ENCODE measurements at regions not wholly inside any gene's neighbourhood (a gene's known extent, or its start where the extent isn't known, plus 50 kb on each side); places are given as distances from the start of the nearest gene placed in this dataset.

GRCh38 chr1:164347980-164348379 lies 211.0 kb upstream of the PBX1 start:
- 95% methylated on average over 2 of the region's 2 CpGs for WGBS
- Histone ChIP-seq H3K4me1 (ENCODE audit: insufficient read depth) (no peaks in the 10 kb centered on the region), H3K36me3 (ENCODE audit: insufficient read depth) (no peaks in the 10 kb centered on the region), H3K4me3 (ENCODE audit: low read depth, low read length) (no peak overlapping the region), H3K27ac (ENCODE audit: low read depth) (no peak overlapping the region)
- DNase-seq (ENCODE audit: extremely low spot score), result no peak

- Histone ChIP-seq H3K4me1 (ENCODE audit: insufficient read depth) (no peaks in the 10 kb centered on the region), H3K36me3 (ENCODE audit: insufficient read depth) (no peaks in the 10 kb centered on the region), H3K4me3 (ENCODE audit: low read depth, low read length) (no peak overlapping the region), H3K27ac (ENCODE audit: low read depth) (no peak overlapping the region)
- DNase-seq (ENCODE audit: extremely low spot score), result no peak
- 96% methylated on average over 11 of the region's 11 CpGs for WGBS
These were observed 202.5 kb upstream of the PBX1 start for GRCh38 chr1:164356511-164356910.

GRCh38 chr1:164360265-164360664 lies 198.7 kb upstream of the PBX1 start:
- DNase-seq (ENCODE audit: extremely low spot score), result no peak
- H3K36me3 ChIP-seq (ENCODE audit: insufficient read depth), result no peaks in the 10 kb centered on the region
- no peak overlapping the region for H3K27ac ChIP-seq (ENCODE audit: low read depth)
- H3K4me3 ChIP-seq (ENCODE audit: low read depth, low read length), result no peak overlapping the region
- H3K4me1 ChIP-seq (ENCODE audit: insufficient read depth), result no peaks in the 10 kb centered on the region
- 87% methylated on average over 1 of the region's 1 CpG for WGBS

- 74% methylated on average over 2 of the region's 2 CpGs for WGBS
These were observed 197.1 kb upstream of the PBX1 start for GRCh38 chr1:164361927-164362326.

GRCh38 chr1:164363980-164364379 lies 195.0 kb upstream of the PBX1 start:
- 87% methylated on average over 1 of the region's 1 CpG for WGBS

More at GRCh38 chr1:164361927-164362326, 197.1 kb upstream of the PBX1 start:
- no peak for DNase-seq (ENCODE audit: extremely low spot score)
- H3K36me3 ChIP-seq (ENCODE audit: insufficient read depth), result no peaks in the 10 kb centered on the region
- no peak overlapping the region for H3K27ac ChIP-seq (ENCODE audit: low read depth)
- no peaks in the 10 kb centered on the region for H3K4me1 ChIP-seq (ENCODE audit: insufficient read depth)
- H3K4me3 ChIP-seq (ENCODE audit: low read depth, low read length), result no peak overlapping the region

GRCh38 chr1:164366014-164366413 lies 193.0 kb upstream of the PBX1 start:
- no peak for DNase-seq (ENCODE audit: extremely low spot score)
- H3K36me3 ChIP-seq (ENCODE audit: insufficient read depth), result no peaks in the 10 kb centered on the region
- WGBS, result 95% methylated on average over 1 of the region's 1 CpG
- H3K27ac ChIP-seq (ENCODE audit: low read depth), result no peak overlapping the region
- no peak overlapping the region for H3K4me3 ChIP-seq (ENCODE audit: low read depth, low read length)
- H3K4me1 ChIP-seq (ENCODE audit: insufficient read depth), result no peaks in the 10 kb centered on the region

More at GRCh38 chr1:164363980-164364379, 195.0 kb upstream of the PBX1 start:
- H3K4me1 ChIP-seq (ENCODE audit: insufficient read depth), result no peaks in the 10 kb centered on the region
- no peak for DNase-seq (ENCODE audit: extremely low spot score)
- H3K36me3 ChIP-seq (ENCODE audit: insufficient read depth), result no peaks in the 10 kb centered on the region
- H3K27ac ChIP-seq (ENCODE audit: low read depth), result no peak overlapping the region
- no peak overlapping the region for H3K4me3 ChIP-seq (ENCODE audit: low read depth, low read length)

- Histone ChIP-seq H3K4me1 (ENCODE audit: insufficient read depth) (no peaks in the 10 kb centered on the region), H3K4me3 (ENCODE audit: low read depth, low read length) (no peak overlapping the region), H3K36me3 (ENCODE audit: insufficient read depth) (no peaks in the 10 kb centered on the region), H3K27ac (ENCODE audit: low read depth) (no peak overlapping the region)
- 32% methylated on average over 4 of the region's 4 CpGs for WGBS
- DNase-seq (ENCODE audit: extremely low spot score), result no peak
These were observed 189.2 kb upstream of the PBX1 start for GRCh38 chr1:164369698-164370365.

- Histone ChIP-seq H3K27ac (ENCODE audit: low read depth) (no peak overlapping the region), H3K4me1 (ENCODE audit: insufficient read depth) (no peaks in the 10 kb centered on the region), H3K36me3 (ENCODE audit: insufficient read depth) (no peaks in the 10 kb centered on the region), H3K4me3 (ENCODE audit: low read depth, low read length) (no peak overlapping the region)
- 26% methylated on average over 4 of the region's 4 CpGs for WGBS
- DNase-seq (ENCODE audit: extremely low spot score), result no peak
These were observed 178.1 kb upstream of the PBX1 start for GRCh38 chr1:164380893-164381292.

- 88% methylated on average over 8 of the region's 8 CpGs for WGBS
- no peak overlapping the region for H3K27ac ChIP-seq (ENCODE audit: low read depth)
These were observed 176.6 kb upstream of the PBX1 start for GRCh38 chr1:164382384-164382783.

GRCh38 chr1:164384262-164384661 lies 174.7 kb upstream of the PBX1 start:
- no peaks in the 10 kb centered on the region for H3K4me1 ChIP-seq (ENCODE audit: insufficient read depth)
- H3K27ac ChIP-seq (ENCODE audit: low read depth), result no peak overlapping the region
- 86% methylated on average over 3 of the region's 3 CpGs for WGBS
- DNase-seq (ENCODE audit: extremely low spot score), result no peak
- H3K4me3 ChIP-seq (ENCODE audit: low read depth, low read length), result no peak overlapping the region
- H3K36me3 ChIP-seq (ENCODE audit: insufficient read depth), result no peaks in the 10 kb centered on the region

More at GRCh38 chr1:164382384-164382783, 176.6 kb upstream of the PBX1 start:
- no peaks in the 10 kb centered on the region for H3K36me3 ChIP-seq (ENCODE audit: insufficient read depth)
- DNase-seq (ENCODE audit: extremely low spot score), result no peak
- H3K4me3 ChIP-seq (ENCODE audit: low read depth, low read length), result no peak overlapping the region
- H3K4me1 ChIP-seq (ENCODE audit: insufficient read depth), result no peaks in the 10 kb centered on the region

- Histone ChIP-seq H3K4me1 (ENCODE audit: insufficient read depth) (no peaks in the 10 kb centered on the region), H3K27ac (ENCODE audit: low read depth) (no peak overlapping the region), H3K36me3 (ENCODE audit: insufficient read depth) (no peaks in the 10 kb centered on the region), H3K4me3 (ENCODE audit: low read depth, low read length) (no peak overlapping the region)
- no peak for DNase-seq (ENCODE audit: extremely low spot score)
- WGBS, result 72% methylated on average over 2 of the region's 2 CpGs
These were observed 141.8 kb upstream of the PBX1 start for GRCh38 chr1:164417016-164417704.

- no peak overlapping the region for H3K27ac ChIP-seq (ENCODE audit: low read depth)
- no peak overlapping the region for H3K4me3 ChIP-seq (ENCODE audit: low read depth, low read length)
- H3K4me1 ChIP-seq (ENCODE audit: insufficient read depth), result no peaks in the 10 kb centered on the region
- no peaks in the 10 kb centered on the region for H3K36me3 ChIP-seq (ENCODE audit: insufficient read depth)
- WGBS, result 90% methylated on average over 1 of the region's 1 CpG
- no peak for DNase-seq (ENCODE audit: extremely low spot score)
These were observed 135.8 kb upstream of the PBX1 start for GRCh38 chr1:164423136-164423535.

- H3K4me1 ChIP-seq (ENCODE audit: insufficient read depth), result no peaks in the 10 kb centered on the region
- 80% methylated on average over 3 of the region's 3 CpGs for WGBS
These were observed 125.7 kb upstream of the PBX1 start for GRCh38 chr1:164433141-164433817.

GRCh38 chr1:164433818-164434170 lies 125.2 kb upstream of the PBX1 start:
- H3K4me1 ChIP-seq (ENCODE audit: insufficient read depth), result no peaks in the 10 kb centered on the region
- no peak for DNase-seq (ENCODE audit: extremely low spot score)
- H3K27ac ChIP-seq (ENCODE audit: low read depth), result no peak overlapping the region
- no peak overlapping the region for H3K4me3 ChIP-seq (ENCODE audit: low read depth, low read length)
- H3K36me3 ChIP-seq (ENCODE audit: insufficient read depth), result no peaks in the 10 kb centered on the region
- 76% methylated on average over 1 of the region's 1 CpG for WGBS

More at GRCh38 chr1:164433141-164433817, 125.7 kb upstream of the PBX1 start:
- Histone ChIP-seq H3K4me3 (ENCODE audit: low read depth, low read length) (no peak overlapping the region), H3K27ac (ENCODE audit: low read depth) (no peak overlapping the region), H3K36me3 (ENCODE audit: insufficient read depth) (no peaks in the 10 kb centered on the region)
- DNase-seq (ENCODE audit: extremely low spot score), result no peak
